ENCODE measurements at regions not wholly inside any gene's neighbourhood (a gene's known extent, or its start where the extent isn't known, plus 50 kb on each side); places are given as distances from the start of the nearest gene placed in this dataset.

- Histone ChIP-seq H4K8ac (ENCODE audit: low read depth, low read length) (no peak overlapping the region), H2BK120ac (ENCODE audit: low read depth, low read length) (no peak overlapping the region), H4K91ac (ENCODE audit: low read depth, low read length, poor library complexity) (no peak overlapping the region), H2AFZ (ENCODE audit: low read length) (no peak overlapping the region), H3K4me3 (ENCODE audit: low read length in 2 of 2) (no peak overlapping the region), H3K14ac (ENCODE audit: low read length) (no peak overlapping the region), H2AK5ac (ENCODE audit: low read depth, low read length) (no peak overlapping the region), H3K23ac (ENCODE audit: low read depth, low read length, poor library complexity) (no peak overlapping the region), H3K36me3 (replicated peaks in 1 of 2; ENCODE audit: control insufficient read depth in 2 of 2, insufficient read depth in 2 of 2, low read length in 2 of 2) (no peaks in the 10 kb centered on the region), H3K4ac (ENCODE audit: low read length) (no peak overlapping the region), H3K79me1 (ENCODE audit: low read depth, low read length) (no peaks in the 10 kb centered on the region), H3K4me1 (ENCODE audit: control insufficient read depth in 2 of 2, insufficient read depth in 1 of 2, low read depth in 1 of 2, low read length in 2 of 2) (peaks cover 0 to 7% of the 10 kb centered on the region in 2 donors), H3K18ac (ENCODE audit: low read length) (no peak overlapping the region), H3K9ac (ENCODE audit: low read depth, low read length, poor library complexity) (no peak overlapping the region), H3K4me2 (ENCODE audit: insufficient read depth, low read length, poor library complexity, severe bottlenecking) (no peak overlapping the region), H2BK5ac (ENCODE audit: low read length) (no peak overlapping the region), H3K27ac (replicated peaks; ENCODE audit: low read length) (no peak overlapping the region), H2BK15ac (ENCODE audit: low read length) (no peak overlapping the region), H2BK12ac (ENCODE audit: low read length) (no peak overlapping the region), H3K9me3 (replicated peaks in 1 of 2; ENCODE audit: control insufficient read depth in 2 of 2, insufficient read depth in 1 of 2, low read depth in 1 of 2, low read length in 2 of 2) (no peaks in the 10 kb centered on the region), H3K27me3 (ENCODE audit: control insufficient read depth in 3 of 3, insufficient read depth in 3 of 3, low read depth in 1 of 3, low read length in 3 of 3) (no peaks in the 10 kb centered on the region)
- no CpG with 5 or more reads among the region's 8 CpGs for WGBS, 2 donors (ENCODE audit: extremely low coverage in 2 of 2, insufficient read length in 2 of 2, insufficient replicate concordance in 1 of 2)
- no peak for DNase-seq (ENCODE audit: low spot score)
These were observed 88.0 kb upstream of the PFKP start for GRCh38 chr10:2979306-2979705.

GRCh38 chr10:2978574-2979273, 88.6 kb upstream of the PFKP start:
- Histone ChIP-seq H2BK5ac (ENCODE audit: low read length) (no peak overlapping the region), H3K23ac (ENCODE audit: low read depth, low read length, poor library complexity) (no peak overlapping the region), H3K14ac (ENCODE audit: low read length) (no peak overlapping the region), H3K79me1 (ENCODE audit: low read depth, low read length) (no peaks in the 10 kb centered on the region), H2AK5ac (ENCODE audit: low read depth, low read length) (no peak overlapping the region), H3K4me3 (ENCODE audit: low read length in 2 of 2) (no peak overlapping the region), H3K36me3 (replicated peaks in 1 of 2; ENCODE audit: control insufficient read depth in 2 of 2, insufficient read depth in 2 of 2, low read length in 2 of 2) (no peaks in the 10 kb centered on the region), H3K18ac (ENCODE audit: low read length) (peak overlapping the region; percentile 9), H3K9ac (ENCODE audit: low read depth, low read length, poor library complexity) (no peak overlapping the region), H3K4me1 (ENCODE audit: control insufficient read depth in 2 of 2, insufficient read depth in 1 of 2, low read depth in 1 of 2, low read length in 2 of 2) (peaks cover 0 to 7% of the 10 kb centered on the region in 2 donors), H3K27ac (replicated peaks; ENCODE audit: low read length) (no peak overlapping the region), H4K91ac (ENCODE audit: low read depth, low read length, poor library complexity) (no peak overlapping the region), H2BK120ac (ENCODE audit: low read depth, low read length) (no peak overlapping the region), H2AFZ (ENCODE audit: low read length) (no peak overlapping the region), H2BK12ac (ENCODE audit: low read length) (no peak overlapping the region), H3K27me3 (ENCODE audit: control insufficient read depth in 3 of 3, insufficient read depth in 3 of 3, low read depth in 1 of 3, low read length in 3 of 3) (no peaks in the 10 kb centered on the region), H3K9me3 (replicated peaks in 1 of 2; ENCODE audit: control insufficient read depth in 2 of 2, insufficient read depth in 1 of 2, low read depth in 1 of 2, low read length in 2 of 2) (no peaks in the 10 kb centered on the region), H3K4me2 (ENCODE audit: insufficient read depth, low read length, poor library complexity, severe bottlenecking) (no peak overlapping the region), H3K4ac (ENCODE audit: low read length) (no peak overlapping the region), H2BK15ac (ENCODE audit: low read length) (no peak overlapping the region), H4K8ac (ENCODE audit: low read depth, low read length) (peak overlapping the region; percentile 59)
- DNase-seq (ENCODE audit: low spot score), result no peak
- no CpG with 5 or more reads among the region's 8 CpGs for WGBS, 2 donors (ENCODE audit: extremely low coverage in 2 of 2, insufficient read length in 2 of 2, insufficient replicate concordance in 1 of 2)

GRCh38 chr10:2978111-2978510, 89.2 kb upstream of the PFKP start:
- Histone ChIP-seq H3K4me3 (ENCODE audit: low read length in 2 of 2) (no peak overlapping the region), H2AK5ac (ENCODE audit: low read depth, low read length) (no peak overlapping the region), H3K79me1 (ENCODE audit: low read depth, low read length) (no peaks in the 10 kb centered on the region), H2AFZ (ENCODE audit: low read length) (no peak overlapping the region), H3K4me2 (ENCODE audit: insufficient read depth, low read length, poor library complexity, severe bottlenecking) (no peak overlapping the region), H3K27ac (replicated peaks; ENCODE audit: low read length) (no peak overlapping the region), H3K4me1 (ENCODE audit: control insufficient read depth in 2 of 2, insufficient read depth in 1 of 2, low read depth in 1 of 2, low read length in 2 of 2) (peaks cover 0 to 8% of the 10 kb centered on the region in 2 donors), H3K14ac (ENCODE audit: low read length) (no peak overlapping the region), H2BK15ac (ENCODE audit: low read length) (no peak overlapping the region), H3K4ac (ENCODE audit: low read length) (no peak overlapping the region), H3K9me3 (replicated peaks in 1 of 2; ENCODE audit: control insufficient read depth in 2 of 2, insufficient read depth in 1 of 2, low read depth in 1 of 2, low read length in 2 of 2) (no peaks in the 10 kb centered on the region), H2BK12ac (ENCODE audit: low read length) (no peak overlapping the region), H2BK120ac (ENCODE audit: low read depth, low read length) (no peak overlapping the region), H3K27me3 (ENCODE audit: control insufficient read depth in 3 of 3, insufficient read depth in 3 of 3, low read depth in 1 of 3, low read length in 3 of 3) (no peaks in the 10 kb centered on the region), H4K91ac (ENCODE audit: low read depth, low read length, poor library complexity) (no peak overlapping the region), H4K8ac (ENCODE audit: low read depth, low read length) (no peak overlapping the region), H3K36me3 (replicated peaks in 1 of 2; ENCODE audit: control insufficient read depth in 2 of 2, insufficient read depth in 2 of 2, low read length in 2 of 2) (no peaks in the 10 kb centered on the region), H3K18ac (ENCODE audit: low read length) (no peak overlapping the region), H3K23ac (ENCODE audit: low read depth, low read length, poor library complexity) (no peak overlapping the region), H2BK5ac (ENCODE audit: low read length) (no peak overlapping the region), H3K9ac (ENCODE audit: low read depth, low read length, poor library complexity) (no peak overlapping the region)
- no CpG with 5 or more reads among the region's 2 CpGs for whole genome bisulfite sequencing, 2 donors (ENCODE audit: extremely low coverage in 2 of 2, insufficient read length in 2 of 2, insufficient replicate concordance in 1 of 2)
- DNase-seq (ENCODE audit: low spot score), result peak; percentile 47

- H2BK120ac ChIP-seq (ENCODE audit: low read depth, low read length), result no peak overlapping the region
- WGBS, 2 donors (ENCODE audit: extremely low coverage in 2 of 2, insufficient read length in 2 of 2, insufficient replicate concordance in 1 of 2), result no CpG with 5 or more reads among the region's 12 CpGs
These were observed 92.7 kb upstream of the PFKP start for GRCh38 chr10:2974503-2975207.

More at GRCh38 chr10:2974503-2975207, 92.7 kb upstream of the PFKP start:
- H3K27ac ChIP-seq (replicated peaks; ENCODE audit: low read length), result no peak overlapping the region
- no peaks in the 10 kb centered on the region for H3K27me3 ChIP-seq (ENCODE audit: control insufficient read depth in 3 of 3, insufficient read depth in 3 of 3, low read depth in 1 of 3, low read length in 3 of 3)
- H2BK5ac ChIP-seq (ENCODE audit: low read length), result no peak overlapping the region
- H3K14ac ChIP-seq (ENCODE audit: low read length), result no peak overlapping the region
- no peak overlapping the region for H2BK12ac ChIP-seq (ENCODE audit: low read length)
- H3K9me3 ChIP-seq (replicated peaks in 1 of 2; ENCODE audit: control insufficient read depth in 2 of 2, insufficient read depth in 1 of 2, low read depth in 1 of 2, low read length in 2 of 2), result no peaks in the 10 kb centered on the region
- no peak overlapping the region for H3K18ac ChIP-seq (ENCODE audit: low read length)
- no peak overlapping the region for H2AFZ ChIP-seq (ENCODE audit: low read length)
- no peak overlapping the region for H3K4ac ChIP-seq (ENCODE audit: low read length)
- H4K91ac ChIP-seq (ENCODE audit: low read depth, low read length, poor library complexity), result no peak overlapping the region
- no peak overlapping the region for H3K23ac ChIP-seq (ENCODE audit: low read depth, low read length, poor library complexity)
- peaks cover 0 to 7% of the 10 kb centered on the region in 2 donors for H3K4me1 ChIP-seq (ENCODE audit: control insufficient read depth in 2 of 2, insufficient read depth in 1 of 2, low read depth in 1 of 2, low read length in 2 of 2)
- H2AK5ac ChIP-seq (ENCODE audit: low read depth, low read length), result no peak overlapping the region
- no peak overlapping the region for H4K8ac ChIP-seq (ENCODE audit: low read depth, low read length)
- H2BK15ac ChIP-seq (ENCODE audit: low read length), result no peak overlapping the region
- no peak overlapping the region for H3K4me3 ChIP-seq (ENCODE audit: low read length in 2 of 2)
- H3K79me1 ChIP-seq (ENCODE audit: low read depth, low read length), result no peaks in the 10 kb centered on the region
- H3K36me3 ChIP-seq (replicated peaks in 1 of 2; ENCODE audit: control insufficient read depth in 2 of 2, insufficient read depth in 2 of 2, low read length in 2 of 2), result no peaks in the 10 kb centered on the region
- no peak overlapping the region for H3K4me2 ChIP-seq (ENCODE audit: insufficient read depth, low read length, poor library complexity, severe bottlenecking)
- no peak for DNase-seq (ENCODE audit: low spot score)
- H3K9ac ChIP-seq (ENCODE audit: low read depth, low read length, poor library complexity), result no peak overlapping the region
